ENCODE measurements at regions not wholly inside any gene's neighbourhood (a gene's known extent, or its start where the extent isn't known, plus 50 kb on each side); places are given as distances from the start of the nearest gene placed in this dataset.

DNA sequence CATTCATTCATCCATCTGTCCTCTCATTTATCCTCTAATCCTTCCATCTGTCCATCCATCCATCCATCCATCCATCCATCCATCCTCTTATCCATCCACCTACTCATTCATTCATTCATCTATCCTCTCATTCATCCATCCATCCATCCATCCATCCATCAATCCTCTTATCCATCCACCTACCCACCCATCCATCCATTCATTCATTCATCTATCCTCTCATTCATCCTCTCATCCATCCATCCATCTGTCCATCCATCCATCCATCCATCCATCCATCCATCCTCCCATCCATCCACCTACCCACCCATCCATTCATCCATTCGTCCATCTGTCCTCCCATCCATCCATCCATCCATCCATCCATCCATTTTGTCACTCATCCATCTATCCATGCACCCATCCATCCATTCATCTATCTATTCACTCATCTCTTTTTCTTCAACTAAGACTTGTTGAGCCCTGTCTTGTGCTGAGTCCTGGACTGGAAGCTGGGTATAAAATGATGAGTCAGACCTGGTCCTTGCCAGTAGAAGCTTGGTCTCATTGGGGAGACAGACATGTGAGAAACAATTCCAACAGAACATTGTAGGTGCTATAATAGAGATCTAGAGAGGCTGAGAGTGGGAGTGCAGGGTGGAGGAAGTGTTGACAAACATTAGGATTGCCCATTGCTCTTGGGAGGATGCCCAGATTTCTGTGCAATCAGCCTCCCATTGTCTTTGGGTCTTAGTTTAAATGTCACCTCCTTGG is 55.0 kb upstream of the IER5L start:
- DNase-seq (ENCODE audit: low read depth in 4 of 4, low spot score in 3 of 4) = no peak

DNA sequence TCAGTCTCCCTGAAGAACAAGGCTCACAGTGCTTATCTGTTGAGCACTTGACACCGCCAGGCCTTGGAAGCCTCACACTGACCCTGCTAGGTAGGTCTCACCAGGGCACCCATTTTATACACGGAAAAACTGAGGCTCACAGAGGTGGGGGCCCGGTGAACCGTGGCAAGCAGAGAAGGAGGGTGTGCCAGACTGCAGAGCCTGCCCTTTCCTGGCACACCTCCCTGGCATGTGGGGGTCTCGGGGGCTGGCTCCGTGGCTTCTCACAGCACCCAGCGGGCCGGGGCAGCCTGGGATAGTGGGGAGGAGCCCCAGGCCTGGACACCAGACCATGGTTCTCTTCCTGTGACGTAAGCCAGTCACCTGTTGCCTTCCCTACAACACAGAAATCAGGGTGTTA is 53.7 kb upstream of the IER5L start:
- DNase-seq (ENCODE audit: low read depth in 4 of 4, low spot score in 3 of 4) = no peak

DNA sequence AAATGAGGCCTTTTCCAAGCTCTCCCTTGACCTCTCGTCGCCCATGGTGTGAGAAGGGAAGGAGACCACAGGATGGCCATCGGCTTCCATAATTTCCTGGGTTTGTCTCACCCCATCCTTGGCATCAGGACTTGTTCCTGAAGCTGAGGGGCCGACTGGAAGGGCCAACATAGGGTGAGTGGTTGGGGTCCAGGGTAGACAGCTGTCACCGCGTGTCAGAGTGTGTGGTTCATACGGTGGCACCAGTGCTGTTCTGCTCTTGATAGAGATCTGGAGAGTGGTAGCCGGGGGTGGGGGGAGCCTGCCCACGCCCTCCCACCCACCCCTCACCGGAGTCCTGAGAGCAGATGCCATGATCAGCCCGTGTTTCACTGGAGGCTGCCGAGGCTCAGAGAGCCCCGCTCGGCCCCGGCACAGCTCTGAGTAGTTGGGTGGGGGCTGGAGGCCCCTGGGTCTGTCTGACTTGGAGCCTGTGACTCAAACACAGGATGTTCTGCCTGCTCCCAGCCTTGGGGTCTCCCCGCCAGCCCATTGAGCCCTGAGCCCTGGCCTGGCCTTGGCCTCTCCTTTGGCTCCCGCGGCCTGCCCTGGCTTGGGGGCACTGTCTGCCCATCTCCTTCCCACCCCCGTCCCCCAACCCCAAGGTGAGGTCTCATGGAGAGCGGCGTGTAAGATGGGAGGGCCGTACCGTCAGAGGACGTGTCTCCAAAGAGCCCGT is 53.1 kb upstream of the IER5L start:
- DNase-seq (ENCODE audit: low read depth in 4 of 4, low spot score in 3 of 4) = no peak

DNA sequence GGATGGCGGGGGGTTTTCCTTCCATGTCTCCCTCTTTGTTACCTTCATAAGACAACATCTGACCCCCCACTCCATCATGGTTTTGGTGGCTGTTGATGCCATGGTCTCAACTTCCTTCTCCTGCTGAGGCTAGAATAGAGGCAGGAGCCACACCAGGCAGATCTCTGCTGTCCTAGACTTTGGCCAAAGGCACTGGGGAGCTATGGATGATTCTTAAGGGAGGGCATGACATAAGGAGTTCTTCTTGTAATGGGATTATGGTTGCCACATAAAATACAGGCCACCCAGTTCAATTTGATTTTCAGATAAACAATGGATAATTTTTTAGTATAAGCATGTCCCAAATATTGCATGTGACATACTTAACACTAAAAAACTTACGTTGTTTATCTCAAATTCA is 52.2 kb upstream of the IER5L start:
- no peak for DNase-seq (ENCODE audit: low read depth in 4 of 4, low spot score in 3 of 4)

All from left renal pelvis (tissue), 4 donors.